ENCODE measurements at regions not wholly inside any gene's neighbourhood (a gene's known extent, or its start where the extent isn't known, plus 50 kb on each side); places are given as distances from the start of the nearest gene placed in this dataset.
"Not testable (repeated sequence)": the region's sequence is repeated elsewhere in the genome, so short reads cannot be mapped to it uniquely, and the experiment has no call there.

DNA sequence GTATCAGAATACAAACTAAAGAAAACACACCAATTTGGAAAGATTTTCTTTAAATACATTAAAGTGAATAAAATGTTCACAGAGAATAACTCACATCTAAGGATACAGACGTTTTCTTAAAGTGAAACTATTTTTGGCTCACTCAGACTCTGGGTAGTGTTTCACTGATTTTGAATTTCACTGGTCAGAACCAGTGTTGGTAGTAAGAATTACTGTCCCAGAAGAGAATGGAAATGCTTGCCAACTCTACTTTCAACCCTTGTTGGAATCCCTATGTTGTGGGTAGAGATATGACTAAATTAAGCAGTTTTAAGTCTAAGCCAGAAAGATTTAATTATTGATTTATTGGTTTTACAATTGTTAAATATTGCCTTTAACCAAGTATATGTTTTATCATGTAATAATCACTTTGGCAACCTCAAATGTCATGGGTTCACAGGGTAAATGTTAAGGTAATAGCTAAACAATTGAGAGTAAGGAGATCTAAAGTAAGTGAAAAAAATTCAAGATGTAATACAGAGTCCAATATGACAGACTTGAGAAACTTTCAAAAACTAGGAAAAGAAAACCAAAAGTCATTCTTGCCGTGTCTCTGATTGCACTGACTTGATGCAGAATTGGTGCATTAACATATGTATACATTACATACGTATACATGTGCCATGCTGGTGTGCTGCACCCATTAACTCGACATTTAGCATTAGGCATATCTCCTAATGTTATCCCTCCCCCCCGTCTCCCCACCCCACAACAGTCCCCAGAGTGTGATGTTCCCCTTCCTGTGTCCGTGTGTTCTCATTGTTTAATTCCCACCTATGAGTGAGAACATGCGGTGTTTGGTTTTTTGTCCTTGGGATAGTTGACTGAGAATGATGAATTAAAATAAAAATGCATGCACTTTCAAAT is 1517.2 kb upstream of the TPTE start:
- TF ChIP-seq CTCF (IDR thresholded peaks at IDR 0.05 in 2 of 3, conservative IDR thresholded peaks at IDR 0.05 in 1 of 3; ENCODE audit: borderline replicate concordance in 1 of 3, insufficient read depth in 1 of 3, low read depth in 2 of 3, low read length in 2 of 3); POLR2A (IDR thresholded peaks at IDR 0.05; ENCODE audit: borderline replicate concordance, extremely low read depth, insufficient read depth, insufficient read length); RAD21 (IDR thresholded peaks at IDR 0.05; ENCODE audit: low read depth); SIN3A (IDR thresholded peaks at IDR 0.05; ENCODE audit: low read depth); POLR2AphosphoS5 (IDR thresholded peaks at IDR 0.05; ENCODE audit: low read depth, low read length); EZH2 (IDR thresholded peaks at IDR 0.05); MAX (IDR thresholded peaks at IDR 0.05); FOSL1 (IDR thresholded peaks at IDR 0.05; ENCODE audit: low read depth); ELF1 (IDR thresholded peaks at IDR 0.05; ENCODE audit: borderline replicate concordance, low read depth); CEBPB (IDR thresholded peaks at IDR 0.05; ENCODE audit: low read depth); YY1 (IDR thresholded peaks at IDR 0.05; ENCODE audit: extremely low read depth, insufficient replicate concordance, low read depth, low read length): not testable (repeated sequence)
- TF ChIP-seq, protein P1, sequence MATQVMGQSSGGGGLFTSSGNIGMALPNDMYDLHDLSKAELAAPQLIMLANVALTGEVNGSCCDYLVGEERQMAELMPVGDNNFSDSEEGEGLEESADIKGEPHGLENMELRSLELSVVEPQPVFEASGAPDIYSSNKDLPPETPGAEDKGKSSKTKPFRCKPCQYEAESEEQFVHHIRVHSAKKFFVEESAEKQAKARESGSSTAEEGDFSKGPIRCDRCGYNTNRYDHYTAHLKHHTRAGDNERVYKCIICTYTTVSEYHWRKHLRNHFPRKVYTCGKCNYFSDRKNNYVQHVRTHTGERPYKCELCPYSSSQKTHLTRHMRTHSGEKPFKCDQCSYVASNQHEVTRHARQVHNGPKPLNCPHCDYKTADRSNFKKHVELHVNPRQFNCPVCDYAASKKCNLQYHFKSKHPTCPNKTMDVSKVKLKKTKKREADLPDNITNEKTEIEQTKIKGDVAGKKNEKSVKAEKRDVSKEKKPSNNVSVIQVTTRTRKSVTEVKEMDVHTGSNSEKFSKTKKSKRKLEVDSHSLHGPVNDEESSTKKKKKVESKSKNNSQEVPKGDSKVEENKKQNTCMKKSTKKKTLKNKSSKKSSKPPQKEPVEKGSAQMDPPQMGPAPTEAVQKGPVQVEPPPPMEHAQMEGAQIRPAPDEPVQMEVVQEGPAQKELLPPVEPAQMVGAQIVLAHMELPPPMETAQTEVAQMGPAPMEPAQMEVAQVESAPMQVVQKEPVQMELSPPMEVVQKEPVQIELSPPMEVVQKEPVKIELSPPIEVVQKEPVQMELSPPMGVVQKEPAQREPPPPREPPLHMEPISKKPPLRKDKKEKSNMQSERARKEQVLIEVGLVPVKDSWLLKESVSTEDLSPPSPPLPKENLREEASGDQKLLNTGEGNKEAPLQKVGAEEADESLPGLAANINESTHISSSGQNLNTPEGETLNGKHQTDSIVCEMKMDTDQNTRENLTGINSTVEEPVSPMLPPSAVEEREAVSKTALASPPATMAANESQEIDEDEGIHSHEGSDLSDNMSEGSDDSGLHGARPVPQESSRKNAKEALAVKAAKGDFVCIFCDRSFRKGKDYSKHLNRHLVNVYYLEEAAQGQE (IDR thresholded peaks at IDR 0.05; ENCODE audit: low read depth): not testable (repeated sequence)

Measured in HCT116 (cell line).